Transverse colon (tissue), 4 donors: ENCODE measurements at regions not wholly inside any gene's neighbourhood (a gene's known extent, or its start where the extent isn't known, plus 50 kb on each side); places are given as distances from the start of the nearest gene placed in this dataset.

Source experiments
- DNase-seq: peaks from one replicate; pipeline ENCODE4 v3.0.0-alpha.2; 2019
- H3K27ac ChIP-seq, 4 donors: fragments of 200-600 bp; sonication (generic); 2 replicates each; pipeline ENCODE4 v1.5.1; 2016 to 2018; ENCODE audit warnings: inconsistent platforms in 4 of 4
- H3K27me3 ChIP-seq: fragments of 200-600 bp; sonication (generic); 2 replicates; pipeline ENCODE4 v1.5.1; 2017; ENCODE audit warnings: inconsistent platforms
- H3K36me3 ChIP-seq, 4 donors: fragments of 200-600 bp; sonication (generic); 2 replicates each; pipeline ENCODE4 v1.5.1; 2017 to 2019; ENCODE audit warnings: inconsistent platforms in 4 of 4
- H3K4me1 ChIP-seq, 4 donors: fragments of 200-600 bp; sonication (generic); 2 replicates each; pipeline ENCODE4 v1.5.1; 2017 to 2020; ENCODE audit warnings: inconsistent platforms in 4 of 4
- H3K4me3 ChIP-seq, 4 donors: fragments of 200-600 bp; sonication (generic); 1 replicate in 1 of 4; 2 replicates in 3 of 4; pipeline versions ENCODE4 v1.5.1 to v1.6.1; 2017 to 2019; ENCODE audit warnings: inconsistent platforms in 4 of 4
- H3K9me3 ChIP-seq, 2 donors: fragments of 200-600 bp; sonication (generic); 2 replicates each; pipeline ENCODE4 v1.5.1; 2017 to 2019; ENCODE audit warnings: inconsistent platforms in 2 of 2
- CTCF ChIP-seq, 5 experiments: fragments of 200-600 bp in 3 of 5; fragments of 450-650 bp in 2 of 5; sonication (generic) in 3 of 5; IDR thresholded peaks; 1 replicate in 2 of 5; 2 replicates in 3 of 5; pipeline ENCODE4 v1.5.1; 2016 to 2017; ENCODE audit warnings: antibody characterized with exemption in 5 of 5, inconsistent platforms in 3 of 5, mild to moderate bottlenecking in 2 of 5, moderate library complexity in 1 of 5
- EP300 ChIP-seq: sonication (generic); formaldehyde crosslinking; IDR thresholded peaks from one replicate; pipeline ENCODE4 v1.6.1; 2017; ENCODE audit warnings: antibody characterized with exemption, low read depth
- POLR2A ChIP-seq: fragments of 450-650 bp; IDR thresholded peaks from one replicate; pipeline ENCODE4 v1.6.1; 2016; ENCODE audit warnings: antibody characterized with exemption, mild to moderate bottlenecking, moderate library complexity
- POLR2AphosphoS5 ChIP-seq, 3 donors: sonication (generic); formaldehyde crosslinking; IDR thresholded peaks; one replicate each; pipeline ENCODE4 v1.6.1; 2016; ENCODE audit warnings: antibody characterized with exemption in 3 of 3
- WGBS, 2 donors: methylation state at CpG; one replicate each; pipeline ENCODE4 v1.1.5; 2018; ENCODE audit warnings: low coverage in 1 of 2; 5-methylcytosine and 5-hydroxymethylcytosine counted together
- in situ Hi-C, 4 donors: fragments of 200-750 bp; cut with MboI; loops; one replicate each; pipeline versions ENCODE4 v1.15.0 to v1.15.1; 2017; ENCODE audit warnings: low sequenced_read_pairs in 3 of 4, low pct_ligation_motif_present in 1 of 4, low pct_unique_long_range_greater_than_20kb in 1 of 4
- intact Hi-C: fragments of 100-400 bp; cut with DNase I; formaldehyde crosslinking; loops from one replicate; pipeline ENCODE4 v1.15.1; 2023; ENCODE audit warnings: low total_unique reads

GRCh38 chr9:107390279-107390678, 99.3 kb downstream of the KLF4 start:
- DNase-seq, result no peak
- Histone ChIP-seq H3K27me3 (no peaks in the 10 kb centered on the region), H3K27ac (peak overlapping the region in 1 of 4 donors; percentile 4), H3K4me3 (no peak overlapping the region), H3K36me3 (no peaks in the 10 kb centered on the region), H3K9me3 (no peaks in the 10 kb centered on the region), H3K4me1 (peaks cover 0 to 4% (median 0%) of the 10 kb centered on the region in 4 donors)
- intact Hi-C loops, result loop anchor here (5.0 kb wide), 1 partner anchor 52 kb away; no protein-coding TSS in a partner anchor
- TF ChIP-seq CTCF (IDR thresholded peaks at IDR 0.05) (no peak), EP300 (no peak), POLR2AphosphoS5 (IDR thresholded peaks at IDR 0.05) (no peak), POLR2A (no peak)
- 79 to 100% methylated on average over 4 to 8 of the region's 8 CpGs for WGBS, 2 donors
- in situ Hi-C loops, result no loop called here

DNA sequence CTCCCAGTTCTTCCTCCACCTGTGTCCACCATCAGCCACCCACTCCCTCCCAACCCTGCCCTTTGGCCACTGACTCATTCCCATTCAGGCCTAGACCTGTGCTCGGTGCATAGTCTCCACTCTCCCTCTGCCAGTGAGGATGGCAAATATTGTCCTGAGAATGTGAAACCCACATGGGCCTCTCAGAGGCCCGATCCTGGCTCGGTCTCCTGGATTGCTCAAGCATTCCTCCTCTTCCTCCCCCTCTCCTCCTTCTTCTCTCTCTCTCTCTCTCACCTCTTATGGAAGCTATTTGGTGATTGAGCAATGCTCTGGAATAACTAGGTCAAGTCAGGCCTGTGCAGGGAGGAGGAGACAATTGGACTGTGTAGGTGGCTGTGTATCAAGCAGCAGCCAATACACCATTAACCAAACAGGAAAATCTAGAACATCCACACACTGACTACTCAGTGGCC, 99.9 kb downstream of the KLF4 start:
- DNase-seq, result peak; percentile 22
- intact Hi-C loops (loop anchor here (5.0 kb wide), 1 partner anchor 53 kb away; no protein-coding TSS in a partner anchor), in situ Hi-C loops (no loop called here)
- Histone ChIP-seq H3K27me3 (no peaks in the 10 kb centered on the region), H3K9me3 (no peaks in the 10 kb centered on the region), H3K4me1 (peaks cover 0 to 4% (median 0%) of the 10 kb centered on the region in 4 donors), H3K4me3 (no peak overlapping the region), H3K27ac (peak overlapping the region in 2 of 4 donors; percentile 35 to 53), H3K36me3 (no peaks in the 10 kb centered on the region)
- WGBS, 2 donors, result 76% methylated on average over 3 of the region's 3 CpGs; no CpG with 5 or more reads in 1 of the 2 donors
- TF ChIP-seq CTCF (IDR thresholded peaks at IDR 0.05), result no peak
- TF ChIP-seq POLR2A, result no peak
- peak in 2 of 3 donors; percentile 45 to 71 for TF ChIP-seq POLR2AphosphoS5 (IDR thresholded peaks at IDR 0.05)

DNA sequence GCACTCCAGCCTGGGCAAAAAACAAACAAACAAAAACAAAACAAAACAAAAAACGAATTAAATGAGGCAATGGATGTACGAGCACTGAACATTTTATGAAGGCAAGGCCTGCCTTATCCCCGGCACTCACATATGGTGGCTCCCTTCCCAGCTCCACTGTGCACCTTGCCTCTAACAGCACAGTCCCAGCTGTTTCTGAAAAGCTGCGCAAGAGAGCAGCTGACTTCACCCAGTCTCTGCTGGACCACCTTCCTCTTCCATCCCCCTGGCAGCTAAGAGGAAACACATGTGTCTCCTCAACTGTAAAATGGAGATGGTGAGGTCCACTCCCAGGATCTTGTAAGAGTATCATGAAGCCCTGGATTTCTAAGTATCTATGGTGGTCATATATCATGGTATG, 100.7 kb downstream of the KLF4 start:
- Histone ChIP-seq H3K36me3 (no peaks in the 10 kb centered on the region), H3K4me1 (peaks cover 0 to 4% (median 0%) of the 10 kb centered on the region in 4 donors), H3K4me3 (no peak overlapping the region), H3K27me3 (no peaks in the 10 kb centered on the region), H3K9me3 (no peaks in the 10 kb centered on the region), H3K27ac (peak overlapping the region in 1 of 4 donors; percentile 35)
- no peak for TF ChIP-seq CTCF (IDR thresholded peaks at IDR 0.05)
- TF ChIP-seq POLR2A, result no peak
- no peak for TF ChIP-seq POLR2AphosphoS5 (IDR thresholded peaks at IDR 0.05)
- TF ChIP-seq EP300, result no peak
- DNase-seq, result no peak
- in situ Hi-C loops, result no loop called here
- WGBS, 2 donors, result 69 to 71% methylated on average over 3 to 4 of the region's 4 CpGs
- intact Hi-C loops, result no loop called here

GRCh38 chr9:107387409-107387808, 102.2 kb downstream of the KLF4 start:
- WGBS, 2 donors, result 25 to 80% methylated on average over 1 to 3 of the region's 3 CpGs
- H3K4me3 ChIP-seq, result no peak overlapping the region
- intact Hi-C loops, result no loop called here
- no peak for TF ChIP-seq POLR2AphosphoS5 (IDR thresholded peaks at IDR 0.05)
- no peak for TF ChIP-seq CTCF (IDR thresholded peaks at IDR 0.05)
- TF ChIP-seq POLR2A, result no peak
- no peak for TF ChIP-seq EP300
- H3K4me1 ChIP-seq, result peaks cover 0 to 4% (median 0%) of the 10 kb centered on the region in 4 donors
- H3K9me3 ChIP-seq, result no peaks in the 10 kb centered on the region
- H3K36me3 ChIP-seq, result no peaks in the 10 kb centered on the region
- H3K27me3 ChIP-seq, result no peaks in the 10 kb centered on the region
- no peak overlapping the region for H3K27ac ChIP-seq
- no peak for DNase-seq
- in situ Hi-C loops, result no loop called here
